HG03097 (cell line): ENCODE measurements at regions not wholly inside any gene's neighbourhood (a gene's known extent, or its start where the extent isn't known, plus 50 kb on each side); places are given as distances from the start of the nearest gene placed in this dataset.
"Not testable (repeated sequence)": the region's sequence is repeated elsewhere in the genome, so short reads cannot be mapped to it uniquely, and the experiment has no call there.

Source experiments
- ATAC-seq: cut with Tn5 transposase; IDR thresholded peaks from one replicate; pipeline ENCODE4 v1.9.1; 2021; ENCODE audit not compliant: unreplicated experiment, low FRiP score

- not testable (repeated sequence) for ATAC-seq
These were observed 269.9 kb upstream of the NREP start for GRCh38 chr5:112026879-112027278.

GRCh38 chr5:112025757-112026156 lies 268.8 kb upstream of the NREP start:
- peak; percentile 76 for ATAC-seq

GRCh38 chr5:112024769-112025168 lies 267.8 kb upstream of the NREP start:
- no peak for ATAC-seq

GRCh38 chr5:112024221-112024620 lies 267.2 kb upstream of the NREP start:
- ATAC-seq = no peak

- ATAC-seq = no peak
These were observed 266.8 kb upstream of the NREP start for GRCh38 chr5:112023766-112024165.

- no peak for ATAC-seq
These were observed 261.9 kb upstream of the NREP start for GRCh38 chr5:112018846-112019245.

- ATAC-seq = no peak
These were observed 260.0 kb upstream of the NREP start for GRCh38 chr5:112016980-112017379.

GRCh38 chr5:112014783-112015395 lies 257.9 kb upstream of the NREP start:
- no peak for ATAC-seq

GRCh38 chr5:112013660-112014059 lies 256.7 kb upstream of the NREP start:
- no peak for ATAC-seq

- ATAC-seq = no peak
These were observed 255.1 kb upstream of the NREP start for GRCh38 chr5:112012104-112012503.

GRCh38 chr5:112010475-112010874 lies 253.5 kb upstream of the NREP start:
- ATAC-seq = no peak

- no peak for ATAC-seq
These were observed 249.7 kb upstream of the NREP start for GRCh38 chr5:112006721-112007120.

- no peak for ATAC-seq
These were observed 248.6 kb upstream of the NREP start for GRCh38 chr5:112005623-112005930.

- ATAC-seq = peak; percentile 68
These were observed 248.1 kb upstream of the NREP start for GRCh38 chr5:112004867-112005622.

GRCh38 chr5:112002376-112002775 lies 245.4 kb upstream of the NREP start:
- ATAC-seq = no peak

GRCh38 chr5:111999286-111999685 lies 242.3 kb upstream of the NREP start:
- no peak for ATAC-seq

GRCh38 chr5:111998871-111999270 lies 241.9 kb upstream of the NREP start:
- ATAC-seq = no peak

- no peak for ATAC-seq
These were observed 240.7 kb upstream of the NREP start for GRCh38 chr5:111997711-111998110.

- no peak for ATAC-seq
These were observed 240.3 kb upstream of the NREP start for GRCh38 chr5:111997308-111997707.

- ATAC-seq = no peak
These were observed 239.6 kb upstream of the NREP start for GRCh38 chr5:111996574-111996973.

GRCh38 chr5:111995701-111996100 lies 238.7 kb upstream of the NREP start:
- ATAC-seq = no peak

- ATAC-seq = no peak
These were observed 236.2 kb upstream of the NREP start for GRCh38 chr5:111993242-111993641.
